Nephron (organoid): ENCODE measurements at regions not wholly inside any gene's neighbourhood (a gene's known extent, or its start where the extent isn't known, plus 50 kb on each side); places are given as distances from the start of the nearest gene placed in this dataset.

Experiments used
- H3K27ac Mint-ChIP-seq, 3 experiments: 2 replicates each; pipeline ENCODE4 v1.8.0; 2020; ENCODE audit warnings: mixed read lengths in 3 of 3, mild to moderate bottlenecking in 2 of 3, moderate library complexity in 1 of 3
- H3K27me3 Mint-ChIP-seq: 2 replicates; pipeline ENCODE4 v1.8.0; 2021; ENCODE audit warnings: low read depth, mild to moderate bottlenecking, moderate library complexity, mixed read lengths
- H3K36me3 Mint-ChIP-seq: 2 replicates; pipeline ENCODE4 v1.8.0; 2020; ENCODE audit warnings: low read depth, mixed read lengths
- H3K4me1 Mint-ChIP-seq: 2 replicates; pipeline ENCODE4 v1.8.0; 2020; ENCODE audit warnings: mixed read lengths
- H3K4me3 Mint-ChIP-seq, 3 experiments: 2 replicates each; pipeline ENCODE4 v1.8.0; 2020; ENCODE audit warnings: mild to moderate bottlenecking in 3 of 3, mixed read lengths in 3 of 3, moderate library complexity in 2 of 3
- H3K9me3 Mint-ChIP-seq: 2 replicates; pipeline ENCODE4 v1.8.0; 2020; ENCODE audit warnings: mixed read lengths
- TF ChIP-seq, protein P1 (sequence below), 3 experiments: fragments of 200-600 bp; sonication (generic); IDR thresholded peaks; one replicate each; pipeline ENCODE4 v1.5.0; 2021; ENCODE audit warnings: antibody characterized with exemption in 3 of 3; ENCODE audit not compliant: unreplicated experiment in 3 of 3

DNA sequence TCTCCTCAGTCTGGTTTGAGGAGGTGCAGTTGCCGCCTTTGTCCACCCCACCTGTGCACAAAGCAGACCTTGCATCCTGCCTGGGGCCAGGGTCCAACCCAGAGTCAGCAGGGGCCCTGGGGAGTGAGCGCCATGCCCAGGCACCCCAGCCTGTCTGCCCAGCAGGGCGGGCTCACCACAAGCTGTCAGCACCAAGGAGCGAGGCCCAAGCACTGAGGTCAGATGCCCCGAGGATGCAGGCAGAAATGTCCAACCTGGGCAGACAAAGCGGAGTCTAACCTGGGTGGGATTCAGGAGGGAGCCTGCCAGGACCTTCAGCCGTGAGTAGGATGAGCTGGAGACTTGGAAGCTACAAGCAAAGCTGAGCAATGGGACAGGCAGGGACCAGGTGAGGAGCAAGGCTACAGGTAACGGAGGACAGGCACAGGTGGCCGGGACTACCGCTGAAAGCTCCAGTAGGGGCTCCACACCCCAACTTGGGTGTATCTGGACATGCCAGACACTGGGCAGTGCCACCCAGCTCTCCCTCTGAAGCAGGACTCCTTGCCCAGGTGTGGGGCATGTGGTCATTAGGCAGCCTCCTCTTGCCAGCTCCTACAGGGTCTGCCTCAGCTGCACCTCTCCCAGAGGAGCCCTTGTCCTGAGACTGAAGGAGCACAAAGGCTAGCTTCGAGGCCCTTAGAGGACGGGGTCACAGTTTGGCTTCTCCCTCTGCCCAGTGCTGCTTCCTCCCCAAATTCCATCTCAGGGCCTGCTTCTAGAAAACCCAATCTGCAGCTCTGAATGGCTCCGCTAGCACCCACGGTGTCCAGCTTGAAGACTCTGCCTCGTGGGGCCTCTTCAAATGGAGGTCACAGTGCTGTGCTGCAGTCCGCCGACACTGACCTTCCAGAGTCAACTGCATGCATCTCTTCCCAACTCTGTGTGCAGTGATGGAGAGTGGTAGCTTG lies 210.6 kb upstream of the CDYL start:
- no peaks in the 10 kb centered on the region for H3K36me3 Mint-ChIP-seq
- no peak overlapping the region for H3K4me3 Mint-ChIP-seq
- peaks cover 14% of the 10 kb centered on the region for H3K9me3 Mint-ChIP-seq
- peaks cover 6% of the 10 kb centered on the region for H3K27me3 Mint-ChIP-seq
- peak overlapping the region in 1 of 3 experiments; percentile 28 for H3K27ac Mint-ChIP-seq
- TF ChIP-seq, protein P1, sequence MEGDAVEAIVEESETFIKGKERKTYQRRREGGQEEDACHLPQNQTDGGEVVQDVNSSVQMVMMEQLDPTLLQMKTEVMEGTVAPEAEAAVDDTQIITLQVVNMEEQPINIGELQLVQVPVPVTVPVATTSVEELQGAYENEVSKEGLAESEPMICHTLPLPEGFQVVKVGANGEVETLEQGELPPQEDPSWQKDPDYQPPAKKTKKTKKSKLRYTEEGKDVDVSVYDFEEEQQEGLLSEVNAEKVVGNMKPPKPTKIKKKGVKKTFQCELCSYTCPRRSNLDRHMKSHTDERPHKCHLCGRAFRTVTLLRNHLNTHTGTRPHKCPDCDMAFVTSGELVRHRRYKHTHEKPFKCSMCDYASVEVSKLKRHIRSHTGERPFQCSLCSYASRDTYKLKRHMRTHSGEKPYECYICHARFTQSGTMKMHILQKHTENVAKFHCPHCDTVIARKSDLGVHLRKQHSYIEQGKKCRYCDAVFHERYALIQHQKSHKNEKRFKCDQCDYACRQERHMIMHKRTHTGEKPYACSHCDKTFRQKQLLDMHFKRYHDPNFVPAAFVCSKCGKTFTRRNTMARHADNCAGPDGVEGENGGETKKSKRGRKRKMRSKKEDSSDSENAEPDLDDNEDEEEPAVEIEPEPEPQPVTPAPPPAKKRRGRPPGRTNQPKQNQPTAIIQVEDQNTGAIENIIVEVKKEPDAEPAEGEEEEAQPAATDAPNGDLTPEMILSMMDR (IDR thresholded peaks at IDR 0.05; ENCODE audit: unreplicated experiment in 3 of 3), result no peak
- peaks cover 21% of the 10 kb centered on the region for H3K4me1 Mint-ChIP-seq

DNA sequence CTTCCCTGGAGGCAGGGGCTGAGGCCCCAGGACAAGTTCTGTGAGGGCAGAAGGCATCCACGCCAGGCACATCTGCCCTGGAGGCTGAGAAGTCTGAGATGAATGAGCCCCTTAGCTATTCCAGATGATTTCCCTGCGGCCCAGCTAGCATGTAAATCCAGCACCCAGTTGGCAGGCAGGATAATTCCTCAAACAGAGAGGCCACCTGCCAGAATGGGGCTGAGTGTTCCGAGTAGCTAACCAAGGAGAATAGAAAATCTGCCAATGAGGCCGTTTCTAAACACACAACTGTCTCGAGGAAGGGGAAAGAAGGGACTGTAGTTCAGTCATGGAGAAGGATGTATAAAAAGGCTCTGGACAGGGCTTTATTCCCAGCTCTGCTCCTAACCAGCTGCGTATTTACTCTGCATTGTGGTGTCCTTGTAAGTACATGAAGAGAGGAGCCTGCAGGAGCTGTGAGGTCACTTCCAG lies 211.4 kb upstream of the CDYL start:
- H3K27ac Mint-ChIP-seq, result peak overlapping the region in 2 of 3 experiments; percentile 14 to 28
- peaks cover 21% of the 10 kb centered on the region for H3K4me1 Mint-ChIP-seq
- H3K9me3 Mint-ChIP-seq, result peaks cover 10% of the 10 kb centered on the region
- no peaks in the 10 kb centered on the region for H3K36me3 Mint-ChIP-seq
- no peak overlapping the region for H3K4me3 Mint-ChIP-seq
- TF ChIP-seq, protein P1 (IDR thresholded peaks at IDR 0.05; ENCODE audit: unreplicated experiment in 3 of 3), result no peak
- peaks cover 3% of the 10 kb centered on the region for H3K27me3 Mint-ChIP-seq

DNA sequence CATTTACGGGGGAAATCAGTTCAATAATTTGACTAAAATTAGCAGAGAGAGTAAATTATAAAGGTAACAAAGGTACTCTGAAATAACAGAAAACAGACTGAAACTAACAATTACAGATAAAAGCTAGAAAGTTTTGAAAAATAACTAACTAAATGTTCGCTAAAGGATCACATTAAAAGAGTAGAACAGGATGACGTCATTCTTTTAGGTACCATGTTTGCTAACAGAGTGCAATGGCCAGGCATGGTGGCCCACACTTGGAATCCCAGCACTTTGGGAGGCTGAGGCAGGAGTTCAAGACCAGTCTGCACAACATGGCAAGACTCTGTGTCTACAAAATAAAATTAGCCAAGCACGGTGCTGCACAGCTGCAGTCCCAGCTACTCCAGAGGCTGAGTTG lies 212.3 kb upstream of the CDYL start:
- Mint-ChIP-seq H3K27me3 (peaks cover 3% of the 10 kb centered on the region), H3K27ac (no peak overlapping the region), H3K4me1 (peaks cover 21% of the 10 kb centered on the region), H3K4me3 (no peak overlapping the region), H3K36me3 (no peaks in the 10 kb centered on the region), H3K9me3 (peaks cover 8% of the 10 kb centered on the region)
- TF ChIP-seq, protein P1 (IDR thresholded peaks at IDR 0.05; ENCODE audit: unreplicated experiment in 3 of 3), result no peak

DNA sequence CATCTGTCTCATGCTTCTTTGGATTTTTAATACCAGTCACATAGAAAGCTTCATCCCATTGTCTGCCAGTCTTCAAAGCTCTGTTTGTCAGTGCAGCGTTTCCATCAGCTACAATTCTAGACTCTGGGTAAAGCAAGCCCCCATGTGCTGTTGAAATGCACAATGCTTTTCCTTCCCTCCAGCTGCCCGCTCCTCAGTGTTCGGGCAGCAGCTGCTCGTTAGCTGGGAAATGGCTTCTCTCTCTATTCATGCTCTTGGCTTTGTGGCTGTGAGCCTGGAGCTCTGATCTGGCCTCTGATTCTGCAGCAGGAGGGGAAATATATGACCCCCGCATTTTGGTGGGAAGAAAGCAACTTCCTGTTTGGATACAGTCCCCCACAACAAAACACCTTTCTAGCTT lies 213.0 kb upstream of the CDYL start:
- Mint-ChIP-seq H3K4me1 (peaks cover 21% of the 10 kb centered on the region), H3K4me3 (no peak overlapping the region), H3K27me3 (peaks cover 3% of the 10 kb centered on the region), H3K36me3 (no peaks in the 10 kb centered on the region), H3K27ac (peak overlapping the region in 2 of 3 experiments; percentile 35 to 36), H3K9me3 (peaks cover 4% of the 10 kb centered on the region)
- TF ChIP-seq, protein P1 (IDR thresholded peaks at IDR 0.05; ENCODE audit: unreplicated experiment in 3 of 3), result no peak

DNA sequence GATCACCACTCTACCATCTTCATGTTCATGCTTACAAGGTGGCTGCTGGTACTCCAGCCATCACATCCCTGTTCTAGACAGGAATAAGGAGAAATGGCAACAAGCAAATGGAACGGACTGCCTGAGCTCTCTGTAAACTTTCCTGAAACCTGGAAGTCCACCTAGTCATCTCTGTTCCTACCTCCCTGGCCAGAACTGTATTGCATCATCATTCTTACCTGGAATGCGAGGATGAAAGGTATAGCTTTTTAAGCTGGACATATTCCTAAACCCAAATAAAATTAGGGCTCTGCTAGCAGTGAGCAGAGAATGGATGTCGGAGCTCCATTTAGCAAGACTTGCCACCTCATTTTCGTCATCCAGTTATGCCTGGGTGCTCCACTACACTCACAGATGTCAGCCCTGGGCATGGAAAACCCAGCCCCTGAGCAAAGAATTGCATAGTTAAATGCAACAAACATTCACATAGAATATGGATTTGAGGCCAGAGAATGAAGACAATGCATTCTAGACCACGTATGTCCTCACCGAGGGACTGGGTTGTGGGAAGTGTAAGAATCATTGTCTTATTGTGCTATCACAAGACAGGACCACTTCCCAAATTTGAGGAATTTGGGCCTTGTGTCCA lies 214.3 kb upstream of the CDYL start:
- Mint-ChIP-seq H3K27me3 (peaks cover 3% of the 10 kb centered on the region), H3K27ac (no peak overlapping the region), H3K4me3 (no peak overlapping the region), H3K9me3 (peaks cover 4% of the 10 kb centered on the region), H3K36me3 (no peaks in the 10 kb centered on the region), H3K4me1 (peaks cover 17% of the 10 kb centered on the region)
- TF ChIP-seq, protein P1 (IDR thresholded peaks at IDR 0.05; ENCODE audit: unreplicated experiment in 3 of 3), result no peak
